Astrocyte (in vitro differentiated cells and primary cell): ENCODE measurements at regions not wholly inside any gene's neighbourhood (a gene's known extent, or its start where the extent isn't known, plus 50 kb on each side); places are given as distances from the start of the nearest gene placed in this dataset.
A peak's percentile ranks its signal among the peaks of the same experiment; 100 is the strongest.
"Not testable (repeated sequence)": the region's sequence is repeated elsewhere in the genome, so short reads cannot be mapped to it uniquely, and the experiment has no call there.

Experiments
- DNase-seq: peaks from one replicate; pipeline ENCODE4 v3.0.0-alpha.2; 2010; ENCODE audit warnings: low read depth
- FAIRE-seq: peaks from 2 replicates; lab custom pipeline; 2011; peaks lifted over from hg19 to GRCh38; lab: Jason Lieb, UNC
- H2AFZ ChIP-seq: 2 replicates; pipeline ENCODE4 v1.6.0; 2012; ENCODE audit warnings: low read depth, low read length, inconsistent platforms
- H3K27ac ChIP-seq: 2 replicates; pipeline ENCODE4 v1.5.1; 2011; ENCODE audit warnings: low read depth, low read length, inconsistent platforms
- H3K27me3 ChIP-seq: 2 replicates; pipeline ENCODE4 v1.6.0; 2011; ENCODE audit warnings: low read length, inconsistent platforms; ENCODE audit not compliant: insufficient read depth
- H3K36me3 ChIP-seq: 2 replicates; pipeline ENCODE4 v1.5.1; 2011; ENCODE audit warnings: low read length, inconsistent platforms; ENCODE audit not compliant: insufficient read depth
- H3K4me1 ChIP-seq: 2 replicates; pipeline ENCODE4 v1.5.1; 2011; ENCODE audit warnings: low read length, inconsistent platforms; ENCODE audit not compliant: insufficient read depth
- H3K4me2 ChIP-seq: 2 replicates; pipeline ENCODE4 v1.6.0; 2012; ENCODE audit warnings: low read length, inconsistent platforms
- H3K4me3 ChIP-seq: 2 replicates; pipeline ENCODE4 v1.5.1; 2011; ENCODE audit warnings: low read depth, mild to moderate bottlenecking, low read length, inconsistent platforms; ENCODE audit not compliant: insufficient read depth
- H3K79me2 ChIP-seq: 2 replicates; pipeline ENCODE4 v1.6.0; 2012; ENCODE audit warnings: mild to moderate bottlenecking, low read length, inconsistent platforms; ENCODE audit not compliant: insufficient read depth
- H3K9ac ChIP-seq: 2 replicates; pipeline ENCODE4 v1.6.0; 2012; ENCODE audit warnings: mild to moderate bottlenecking, low read length, inconsistent platforms
- H3K9me3 ChIP-seq: 2 replicates; pipeline ENCODE4 v1.5.1; 2012; ENCODE audit warnings: low read depth, mild to moderate bottlenecking, low read length, inconsistent platforms; ENCODE audit not compliant: insufficient read depth
- H4K20me1 ChIP-seq: 2 replicates; pipeline ENCODE4 v1.6.0; 2012; ENCODE audit warnings: low read length, inconsistent platforms; ENCODE audit not compliant: insufficient read depth
- H3K27ac Mint-ChIP-seq: one replicate; pipeline ENCODE4 v1.8.0; 2021; ENCODE audit warnings: mild to moderate bottlenecking, mixed read lengths; ENCODE audit not compliant: unreplicated experiment
- H3K27me3 Mint-ChIP-seq: one replicate; pipeline ENCODE4 v1.8.0; 2021; ENCODE audit warnings: low read depth, mixed read lengths; ENCODE audit not compliant: unreplicated experiment
- H3K36me3 Mint-ChIP-seq: one replicate; pipeline ENCODE4 v1.8.0; 2021; ENCODE audit warnings: low read depth, mixed read lengths; ENCODE audit not compliant: unreplicated experiment
- H3K4me1 Mint-ChIP-seq: one replicate; pipeline ENCODE4 v1.8.0; 2021; ENCODE audit warnings: low read depth, mixed read lengths; ENCODE audit not compliant: unreplicated experiment
- H3K4me3 Mint-ChIP-seq: one replicate; pipeline ENCODE4 v1.8.0; 2021; ENCODE audit warnings: mild to moderate bottlenecking, moderate library complexity, mixed read lengths; ENCODE audit not compliant: unreplicated experiment
- H3K9me3 Mint-ChIP-seq: one replicate; pipeline ENCODE4 v1.8.0; 2021; ENCODE audit warnings: mild to moderate bottlenecking, mixed read lengths; ENCODE audit not compliant: unreplicated experiment
- EZH2 ChIP-seq: IDR thresholded peaks from 2 replicates; pipeline ENCODE4 v1.6.1; 2012; ENCODE audit warnings: mild to moderate bottlenecking, low read length, inconsistent platforms; ENCODE audit not compliant: insufficient read depth
- TF ChIP-seq, protein P1 (sequence below): IDR thresholded peaks from 2 replicates; pipeline ENCODE4 v1.5.1; 2011; ENCODE audit warnings: low read depth, mild to moderate bottlenecking, inconsistent platforms, low read length, moderate library complexity; ENCODE audit not compliant: insufficient read depth

- no peak overlapping the region for H2AFZ ChIP-seq
- H3K4me1 Mint-ChIP-seq, result no peaks in the 10 kb centered on the region
Observed at GRCh38 chr6:84569882-84570281, 194.5 kb downstream of the TBX18 start.

DNA sequence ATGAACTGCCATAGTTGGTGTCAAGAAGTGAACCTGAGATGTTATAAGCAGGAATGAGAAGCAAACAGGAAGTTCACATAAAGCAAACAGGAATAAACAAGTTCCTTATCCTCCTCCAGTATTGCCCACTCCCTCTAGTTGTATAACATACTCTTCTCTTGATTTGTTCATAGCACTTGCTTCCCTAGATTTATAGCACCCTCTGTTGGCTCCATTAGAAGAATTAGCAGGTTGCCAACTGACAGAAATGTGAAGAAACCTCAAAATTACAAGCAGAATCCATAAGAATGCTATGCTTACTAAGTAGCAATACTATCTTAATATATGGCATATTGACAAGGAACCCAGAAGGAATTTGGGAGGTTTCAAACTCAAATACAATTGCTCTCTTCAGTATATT, 195.4 kb downstream of the TBX18 start:
- Histone ChIP-seq H3K27me3 (no peaks in the 10 kb centered on the region), H3K79me2 (no peaks in the 10 kb centered on the region), H2AFZ (no peak overlapping the region), H4K20me1 (no peaks in the 10 kb centered on the region), H3K4me2 (no peak overlapping the region), H3K9ac (no peak overlapping the region), H3K36me3 (no peaks in the 10 kb centered on the region), H3K4me1 (no peaks in the 10 kb centered on the region), H3K4me3 (no peak overlapping the region), H3K27ac (no peak overlapping the region), H3K9me3 (no peaks in the 10 kb centered on the region)
- H3K4me3 Mint-ChIP-seq, result no peak overlapping the region
- no peak overlapping the region for H3K27ac Mint-ChIP-seq
- peak; percentile 43 for DNase-seq
- no peaks in the 10 kb centered on the region for H3K4me1 Mint-ChIP-seq
- TF ChIP-seq EZH2, result no peak
- TF ChIP-seq, protein P1, sequence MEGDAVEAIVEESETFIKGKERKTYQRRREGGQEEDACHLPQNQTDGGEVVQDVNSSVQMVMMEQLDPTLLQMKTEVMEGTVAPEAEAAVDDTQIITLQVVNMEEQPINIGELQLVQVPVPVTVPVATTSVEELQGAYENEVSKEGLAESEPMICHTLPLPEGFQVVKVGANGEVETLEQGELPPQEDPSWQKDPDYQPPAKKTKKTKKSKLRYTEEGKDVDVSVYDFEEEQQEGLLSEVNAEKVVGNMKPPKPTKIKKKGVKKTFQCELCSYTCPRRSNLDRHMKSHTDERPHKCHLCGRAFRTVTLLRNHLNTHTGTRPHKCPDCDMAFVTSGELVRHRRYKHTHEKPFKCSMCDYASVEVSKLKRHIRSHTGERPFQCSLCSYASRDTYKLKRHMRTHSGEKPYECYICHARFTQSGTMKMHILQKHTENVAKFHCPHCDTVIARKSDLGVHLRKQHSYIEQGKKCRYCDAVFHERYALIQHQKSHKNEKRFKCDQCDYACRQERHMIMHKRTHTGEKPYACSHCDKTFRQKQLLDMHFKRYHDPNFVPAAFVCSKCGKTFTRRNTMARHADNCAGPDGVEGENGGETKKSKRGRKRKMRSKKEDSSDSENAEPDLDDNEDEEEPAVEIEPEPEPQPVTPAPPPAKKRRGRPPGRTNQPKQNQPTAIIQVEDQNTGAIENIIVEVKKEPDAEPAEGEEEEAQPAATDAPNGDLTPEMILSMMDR, result peak; percentile 26
- H3K9me3 Mint-ChIP-seq, result no peaks in the 10 kb centered on the region
- H3K36me3 Mint-ChIP-seq, result no peaks in the 10 kb centered on the region
- FAIRE-seq, result peak; percentile 52
- no peaks in the 10 kb centered on the region for H3K27me3 Mint-ChIP-seq

More at GRCh38 chr6:84569882-84570281, 194.5 kb downstream of the TBX18 start:
- H3K4me2 ChIP-seq, result no peak overlapping the region
- H3K9me3 ChIP-seq, result no peaks in the 10 kb centered on the region
- H3K36me3 ChIP-seq, result no peaks in the 10 kb centered on the region
- no peak overlapping the region for H3K4me3 ChIP-seq
- Mint-ChIP-seq H3K9me3 (no peaks in the 10 kb centered on the region), H3K4me3 (no peak overlapping the region), H3K27me3 (no peaks in the 10 kb centered on the region), H3K27ac (no peak overlapping the region), H3K36me3 (no peaks in the 10 kb centered on the region)
- DNase-seq (no peak), FAIRE-seq (no peak)
- no peaks in the 10 kb centered on the region for H3K27me3 ChIP-seq
- H3K4me1 ChIP-seq, result no peaks in the 10 kb centered on the region
- H3K79me2 ChIP-seq, result no peaks in the 10 kb centered on the region
- no peak overlapping the region for H3K27ac ChIP-seq
- TF ChIP-seq, protein P1, result no peak
- TF ChIP-seq EZH2, result no peak
- H3K9ac ChIP-seq, result no peak overlapping the region
- no peaks in the 10 kb centered on the region for H4K20me1 ChIP-seq

GRCh38 chr6:84565718-84566117, 198.7 kb downstream of the TBX18 start:
- not testable (repeated sequence) for H2AFZ ChIP-seq, H3K4me3 Mint-ChIP-seq, H3K79me2 ChIP-seq, H3K9me3 ChIP-seq, H3K4me2 ChIP-seq, H3K27ac Mint-ChIP-seq, H3K27me3 ChIP-seq, H3K36me3 ChIP-seq, H3K9me3 Mint-ChIP-seq, FAIRE-seq, H3K4me1 ChIP-seq, H3K27me3 Mint-ChIP-seq, H3K4me1 Mint-ChIP-seq, DNase-seq, H3K9ac ChIP-seq, H3K4me3 ChIP-seq, H4K20me1 ChIP-seq, H3K27ac ChIP-seq, H3K36me3 Mint-ChIP-seq
